Chondrocyte (in vitro differentiated cells): ENCODE measurements at regions not wholly inside any gene's neighbourhood (a gene's known extent, or its start where the extent isn't known, plus 50 kb on each side); places are given as distances from the start of the nearest gene placed in this dataset.
"Not testable (repeated sequence)": the region's sequence is repeated elsewhere in the genome, so short reads cannot be mapped to it uniquely, and the experiment has no call there.

ENCODE experiments used
- DNase-seq: peaks from one replicate; pipeline ENCODE4 v3.0.0; 2021; ENCODE audit warnings: mixed read lengths, low spot score
- H3K27ac Mint-ChIP-seq: one replicate; pipeline ENCODE4 v1.8.0; 2021; ENCODE audit warnings: mild to moderate bottlenecking, moderate library complexity, mixed read lengths; ENCODE audit not compliant: unreplicated experiment
- H3K27me3 Mint-ChIP-seq: 2 replicates; pipeline ENCODE4 v1.8.0; 2021; ENCODE audit warnings: low read depth, mixed read lengths
- H3K36me3 Mint-ChIP-seq: 2 replicates; pipeline ENCODE4 v1.8.0; 2021; ENCODE audit warnings: low read depth, mixed read lengths
- H3K4me1 Mint-ChIP-seq: 2 replicates; pipeline ENCODE4 v1.8.0; 2021; ENCODE audit warnings: low read depth, mild to moderate bottlenecking, mixed read lengths
- H3K4me3 Mint-ChIP-seq: one replicate; pipeline ENCODE4 v1.8.0; 2021; ENCODE audit warnings: mild to moderate bottlenecking, moderate library complexity, mixed read lengths; ENCODE audit not compliant: unreplicated experiment
- H3K9me3 Mint-ChIP-seq: 2 replicates; pipeline ENCODE4 v1.8.0; 2021; ENCODE audit warnings: low read depth, mixed read lengths
- CTCF ChIP-seq: fragments of 200-600 bp; sonication (generic); IDR thresholded peaks from 2 replicates; pipeline ENCODE4 v1.5.0; 2021; ENCODE audit warnings: antibody characterized with exemption, mild to moderate bottlenecking, moderate library complexity

- no peak for TF ChIP-seq CTCF
- H3K27me3 Mint-ChIP-seq = no peaks in the 10 kb centered on the region
- no peak overlapping the region for H3K27ac Mint-ChIP-seq
- DNase-seq = no peak
- no peak overlapping the region for H3K4me3 Mint-ChIP-seq
- H3K36me3 Mint-ChIP-seq = peaks cover 3% of the 10 kb centered on the region
- H3K4me1 Mint-ChIP-seq = peaks cover 76% of the 10 kb centered on the region
- H3K9me3 Mint-ChIP-seq = peaks cover 5% of the 10 kb centered on the region
Observed at GRCh38 chr5:109998726-109999125, 309.0 kb downstream of the MAN2A1 start.

- TF ChIP-seq CTCF = no peak
- Mint-ChIP-seq H3K4me3 (no peak overlapping the region), H3K9me3 (peaks cover 5% of the 10 kb centered on the region), H3K27ac (peak overlapping the region; percentile 32), H3K4me1 (peaks cover 74% of the 10 kb centered on the region), H3K36me3 (peaks cover 3% of the 10 kb centered on the region), H3K27me3 (no peaks in the 10 kb centered on the region)
- DNase-seq = no peak
Observed at GRCh38 chr5:110001648-110002047, 311.9 kb downstream of the MAN2A1 start.

GRCh38 chr5:110002652-110003051, 312.9 kb downstream of the MAN2A1 start:
- peaks cover 3% of the 10 kb centered on the region for H3K36me3 Mint-ChIP-seq
- DNase-seq = no peak
- TF ChIP-seq CTCF = no peak
- H3K4me3 Mint-ChIP-seq = no peak overlapping the region
- H3K4me1 Mint-ChIP-seq = peaks cover 66% of the 10 kb centered on the region
- H3K9me3 Mint-ChIP-seq = peaks cover 5% of the 10 kb centered on the region
- no peak overlapping the region for H3K27ac Mint-ChIP-seq
- no peaks in the 10 kb centered on the region for H3K27me3 Mint-ChIP-seq

GRCh38 chr5:110005907-110006562, 316.3 kb downstream of the MAN2A1 start:
- not testable (repeated sequence) for H3K27ac Mint-ChIP-seq

GRCh38 chr5:110007101-110007500, 317.4 kb downstream of the MAN2A1 start:
- Mint-ChIP-seq H3K4me3 (no peak overlapping the region), H3K27ac (no peak overlapping the region), H3K9me3 (no peaks in the 10 kb centered on the region), H3K36me3 (no peaks in the 10 kb centered on the region), H3K4me1 (peaks cover 21% of the 10 kb centered on the region), H3K27me3 (no peaks in the 10 kb centered on the region)
- no peak for TF ChIP-seq CTCF
- DNase-seq = no peak

More at GRCh38 chr5:110005907-110006562, 316.3 kb downstream of the MAN2A1 start:
- H3K9me3 Mint-ChIP-seq, H3K36me3 Mint-ChIP-seq, H3K4me3 Mint-ChIP-seq, H3K27me3 Mint-ChIP-seq, DNase-seq: not testable (repeated sequence)
- peaks cover 32% of the 10 kb centered on the region for H3K4me1 Mint-ChIP-seq

GRCh38 chr5:110008131-110008530, 318.4 kb downstream of the MAN2A1 start:
- no peak for DNase-seq
- H3K36me3 Mint-ChIP-seq = peaks cover 1% of the 10 kb centered on the region
- TF ChIP-seq CTCF = no peak
- H3K27me3 Mint-ChIP-seq = no peaks in the 10 kb centered on the region
- peaks cover 2% of the 10 kb centered on the region for H3K9me3 Mint-ChIP-seq
- peaks cover 12% of the 10 kb centered on the region for H3K4me1 Mint-ChIP-seq
- no peak overlapping the region for H3K4me3 Mint-ChIP-seq
- H3K27ac Mint-ChIP-seq = no peak overlapping the region
